ENCODE measurements at regions not wholly inside any gene's neighbourhood (a gene's known extent, or its start where the extent isn't known, plus 50 kb on each side); places are given as distances from the start of the nearest gene placed in this dataset.

GRCh38 chr14:76958980-76959710 is 69.4 kb downstream of the IRF2BPL start:
- H3K4me1 ChIP-seq = peaks cover 0 to 83% (median 76%) of the 10 kb centered on the region in 4 donors
- H3K9me3 ChIP-seq = no peaks in the 10 kb centered on the region
- intact Hi-C loops (cut with DNase I) = loop anchor here (2.0 to 5.0 kb wide), 3 partner anchors 68 to 138 kb away; partner anchors contain the start of gene CIPC

GRCh38 chr14:76958020-76958979 is 70.2 kb downstream of the IRF2BPL start:
- Histone ChIP-seq H3K4me3 (no peak overlapping the region), H3K27ac (peak overlapping the region; percentile 91 to 97 (median 96)), H3K4me1 (peaks cover 0 to 91% (median 84%) of the 10 kb centered on the region in 4 donors), H3K9me3 (no peaks in the 10 kb centered on the region), H3K36me3 (no peaks in the 10 kb centered on the region), H3K27me3 (no peaks in the 10 kb centered on the region)
- WGBS, 2 donors = 66 to 80% methylated on average over 11 of the region's 11 CpGs
- no peak for DNase-seq
- intact Hi-C loops (cut with DNase I) = loop anchor here (2.0 to 5.0 kb wide), 3 partner anchors 69 to 139 kb away; partner anchors contain the start of gene CIPC
- TF ChIP-seq CTCF (IDR thresholded peaks at IDR 0.05) = no peak
- no peak for TF ChIP-seq POLR2A (IDR thresholded peaks at IDR 0.05)
- no peak for TF ChIP-seq POLR2AphosphoS5 (IDR thresholded peaks at IDR 0.05)
- TF ChIP-seq EP300 (IDR thresholded peaks at IDR 0.05) = no peak

More at GRCh38 chr14:76958980-76959710, 69.4 kb downstream of the IRF2BPL start:
- Histone ChIP-seq H3K27ac (peak overlapping the region; percentile 91 to 97 (median 96)), H3K4me3 (peak overlapping the region in 1 of 4 donors; percentile 6), H3K27me3 (no peaks in the 10 kb centered on the region), H3K36me3 (no peaks in the 10 kb centered on the region)
- 82 to 90% methylated on average over 8 of the region's 8 CpGs for WGBS, 2 donors
- TF ChIP-seq POLR2AphosphoS5 (IDR thresholded peaks at IDR 0.05) (peak; percentile 45 to 77 (median 49)), EP300 (IDR thresholded peaks at IDR 0.05) (peak in 1 of 4 donors; percentile 14), CTCF (IDR thresholded peaks at IDR 0.05) (no peak)
- peak; percentile 91 for DNase-seq

DNA sequence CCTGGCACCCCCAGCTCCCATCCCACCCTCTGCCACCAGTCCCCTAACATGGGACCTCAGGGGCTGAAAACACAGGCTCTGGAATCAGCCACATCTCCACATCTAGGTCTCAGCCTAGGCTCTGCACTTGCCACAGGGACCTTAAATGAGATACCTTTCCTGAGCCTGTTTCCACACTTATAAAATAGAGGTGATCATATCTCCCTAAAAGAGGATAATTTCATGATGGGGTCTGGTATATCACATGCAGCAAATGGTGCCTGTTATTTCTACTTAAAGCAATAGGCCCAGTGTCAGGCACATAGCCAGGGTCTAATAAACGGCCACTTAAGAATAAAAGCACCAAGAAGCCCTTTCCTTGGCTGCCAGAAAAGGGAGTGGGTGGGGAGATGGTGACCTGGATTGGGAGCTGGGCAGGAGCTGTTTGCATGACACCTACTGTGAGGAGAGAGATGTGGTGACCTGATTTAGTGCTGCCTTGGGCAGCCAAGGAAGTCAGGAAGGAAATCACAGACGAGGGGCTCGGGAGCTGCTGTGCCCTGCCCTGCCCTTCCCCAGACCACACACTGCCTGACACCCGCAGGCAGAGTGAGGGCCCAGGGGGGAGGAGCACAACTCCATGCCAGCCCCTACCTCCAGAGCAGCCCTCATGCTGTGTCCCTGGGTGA is 71.2 kb downstream of the IRF2BPL start:
- intact Hi-C loops (cut with DNase I) = loop anchor here (5.0 kb wide), 2 partner anchors 85 to 140 kb away; partner anchors contain the start of gene CIPC
- Histone ChIP-seq H3K9me3 (no peaks in the 10 kb centered on the region), H3K4me1 (peaks cover 0 to 89% (median 84%) of the 10 kb centered on the region in 4 donors), H3K4me3 (peak overlapping the region in 2 of 4 donors; percentile 46 to 50), H3K27me3 (no peaks in the 10 kb centered on the region), H3K27ac (peak overlapping the region; percentile 91 to 97 (median 96)), H3K36me3 (no peaks in the 10 kb centered on the region)
- no peak for DNase-seq
- no peak for TF ChIP-seq EP300 (IDR thresholded peaks at IDR 0.05)
- TF ChIP-seq POLR2A (IDR thresholded peaks at IDR 0.05) = no peak
- no peak for TF ChIP-seq CTCF (IDR thresholded peaks at IDR 0.05)
- TF ChIP-seq POLR2AphosphoS5 (IDR thresholded peaks at IDR 0.05) = no peak
- 39 to 42% methylated on average over 4 of the region's 4 CpGs for WGBS, 2 donors

GRCh38 chr14:76956316-76957090 is 72.0 kb downstream of the IRF2BPL start:
- peak; percentile 95 for DNase-seq
- intact Hi-C loops (cut with DNase I) = loop anchor here (1.0 to 5.0 kb wide), 3 partner anchors 37 to 141 kb away; partner anchors contain the start of gene CIPC
- peak in 2 of 4 donors; percentile 22 for TF ChIP-seq EP300 (IDR thresholded peaks at IDR 0.05)
- TF ChIP-seq POLR2AphosphoS5 (IDR thresholded peaks at IDR 0.05) = peak; percentile 57 to 81 (median 75)
- TF ChIP-seq POLR2A (IDR thresholded peaks at IDR 0.05) = no peak
- TF ChIP-seq CTCF (IDR thresholded peaks at IDR 0.05) = peak in 3 of 4 experiments; percentile 27 to 33 (median 27)
- H3K27ac ChIP-seq = peak overlapping the region; percentile 91 to 97 (median 96)
- 1 to 2% methylated on average over 48 of the region's 48 CpGs for WGBS, 2 donors
- H3K4me1 ChIP-seq = peaks cover 0 to 83% (median 77%) of the 10 kb centered on the region in 4 donors
- H3K27me3 ChIP-seq = no peaks in the 10 kb centered on the region
- H3K9me3 ChIP-seq = no peaks in the 10 kb centered on the region
- no peaks in the 10 kb centered on the region for H3K36me3 ChIP-seq
- peak overlapping the region; percentile 21 to 50 (median 42) for H3K4me3 ChIP-seq
